Body of pancreas (tissue), 4 donors: ENCODE measurements at regions not wholly inside any gene's neighbourhood (a gene's known extent, or its start where the extent isn't known, plus 50 kb on each side); places are given as distances from the start of the nearest gene placed in this dataset.

ENCODE experiments used
- POLR2A ChIP-seq, 3 donors: fragments of 450-650 bp; IDR thresholded peaks; one replicate each; pipeline ENCODE4 v1.6.1; 2016; ENCODE audit warnings: antibody characterized with exemption in 3 of 3, mild to moderate bottlenecking in 2 of 3
- TF ChIP-seq, protein P1 (sequence below), 7 experiments: fragments of 450-650 bp in 4 of 7; fragments of 200-600 bp in 3 of 7; sonication (generic) in 3 of 7; IDR thresholded peaks; one replicate each; pipeline ENCODE4 v1.5.1; 2016 to 2019; ENCODE audit warnings: antibody characterized with exemption in 7 of 7

DNA sequence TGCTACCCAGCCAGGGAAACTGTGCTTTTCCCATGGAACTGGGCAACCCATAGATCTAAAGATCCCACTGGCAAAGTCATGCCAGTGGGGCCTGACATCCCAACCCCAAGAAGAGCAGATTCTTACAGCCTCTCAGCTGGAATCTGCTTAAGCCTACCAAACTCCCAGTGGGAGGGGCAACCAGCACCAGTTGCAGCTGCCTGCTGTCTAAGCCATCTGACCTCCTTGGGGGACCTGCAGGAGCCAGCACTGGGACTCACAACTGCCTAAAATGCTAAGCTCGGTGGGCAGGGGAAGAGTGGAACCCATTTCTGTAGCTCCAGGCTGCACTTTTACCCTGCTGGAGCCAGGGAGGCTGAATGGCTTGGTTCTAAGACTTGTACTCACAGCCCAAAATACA, 770.7 kb upstream of the SLC8A1 start:
- TF ChIP-seq, protein P1, sequence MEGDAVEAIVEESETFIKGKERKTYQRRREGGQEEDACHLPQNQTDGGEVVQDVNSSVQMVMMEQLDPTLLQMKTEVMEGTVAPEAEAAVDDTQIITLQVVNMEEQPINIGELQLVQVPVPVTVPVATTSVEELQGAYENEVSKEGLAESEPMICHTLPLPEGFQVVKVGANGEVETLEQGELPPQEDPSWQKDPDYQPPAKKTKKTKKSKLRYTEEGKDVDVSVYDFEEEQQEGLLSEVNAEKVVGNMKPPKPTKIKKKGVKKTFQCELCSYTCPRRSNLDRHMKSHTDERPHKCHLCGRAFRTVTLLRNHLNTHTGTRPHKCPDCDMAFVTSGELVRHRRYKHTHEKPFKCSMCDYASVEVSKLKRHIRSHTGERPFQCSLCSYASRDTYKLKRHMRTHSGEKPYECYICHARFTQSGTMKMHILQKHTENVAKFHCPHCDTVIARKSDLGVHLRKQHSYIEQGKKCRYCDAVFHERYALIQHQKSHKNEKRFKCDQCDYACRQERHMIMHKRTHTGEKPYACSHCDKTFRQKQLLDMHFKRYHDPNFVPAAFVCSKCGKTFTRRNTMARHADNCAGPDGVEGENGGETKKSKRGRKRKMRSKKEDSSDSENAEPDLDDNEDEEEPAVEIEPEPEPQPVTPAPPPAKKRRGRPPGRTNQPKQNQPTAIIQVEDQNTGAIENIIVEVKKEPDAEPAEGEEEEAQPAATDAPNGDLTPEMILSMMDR (IDR thresholded peaks at IDR 0.05) = no peak
- no peak for TF ChIP-seq POLR2A (IDR thresholded peaks at IDR 0.05)
